ENCODE measurements at regions not wholly inside any gene's neighbourhood (a gene's known extent, or its start where the extent isn't known, plus 50 kb on each side); places are given as distances from the start of the nearest gene placed in this dataset.
"Not testable (repeated sequence)": the region's sequence is repeated elsewhere in the genome, so short reads cannot be mapped to it uniquely, and the experiment has no call there.

DNA sequence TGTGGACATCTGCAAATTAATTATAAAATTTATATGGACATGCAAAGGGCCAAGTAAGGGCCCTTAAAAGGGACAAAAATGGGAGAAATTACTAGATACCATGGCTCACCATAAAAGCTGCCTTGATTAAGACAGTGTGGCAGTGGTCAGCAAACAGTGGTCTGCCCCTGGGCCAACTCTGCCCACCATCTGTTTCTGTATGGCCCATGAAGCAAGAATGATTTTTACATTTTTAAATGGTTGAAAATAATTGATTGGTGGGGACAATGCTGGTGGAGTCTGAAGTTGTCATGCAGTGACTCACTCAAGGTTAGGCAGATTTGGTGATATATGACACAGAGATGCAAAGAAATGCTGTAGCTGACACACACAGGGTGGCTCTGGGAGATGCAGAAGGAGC is 143.2 kb upstream of the PRDM7 start:
- TF ChIP-seq, protein P1, sequence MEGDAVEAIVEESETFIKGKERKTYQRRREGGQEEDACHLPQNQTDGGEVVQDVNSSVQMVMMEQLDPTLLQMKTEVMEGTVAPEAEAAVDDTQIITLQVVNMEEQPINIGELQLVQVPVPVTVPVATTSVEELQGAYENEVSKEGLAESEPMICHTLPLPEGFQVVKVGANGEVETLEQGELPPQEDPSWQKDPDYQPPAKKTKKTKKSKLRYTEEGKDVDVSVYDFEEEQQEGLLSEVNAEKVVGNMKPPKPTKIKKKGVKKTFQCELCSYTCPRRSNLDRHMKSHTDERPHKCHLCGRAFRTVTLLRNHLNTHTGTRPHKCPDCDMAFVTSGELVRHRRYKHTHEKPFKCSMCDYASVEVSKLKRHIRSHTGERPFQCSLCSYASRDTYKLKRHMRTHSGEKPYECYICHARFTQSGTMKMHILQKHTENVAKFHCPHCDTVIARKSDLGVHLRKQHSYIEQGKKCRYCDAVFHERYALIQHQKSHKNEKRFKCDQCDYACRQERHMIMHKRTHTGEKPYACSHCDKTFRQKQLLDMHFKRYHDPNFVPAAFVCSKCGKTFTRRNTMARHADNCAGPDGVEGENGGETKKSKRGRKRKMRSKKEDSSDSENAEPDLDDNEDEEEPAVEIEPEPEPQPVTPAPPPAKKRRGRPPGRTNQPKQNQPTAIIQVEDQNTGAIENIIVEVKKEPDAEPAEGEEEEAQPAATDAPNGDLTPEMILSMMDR (IDR thresholded peaks at IDR 0.05; ENCODE audit: insufficient read depth, low read length), result not testable (repeated sequence)
- TF ChIP-seq POLR2AphosphoS5, GABPA (IDR thresholded peaks at IDR 0.05; ENCODE audit: low read depth): not testable (repeated sequence)
- TF ChIP-seq, protein P2, sequence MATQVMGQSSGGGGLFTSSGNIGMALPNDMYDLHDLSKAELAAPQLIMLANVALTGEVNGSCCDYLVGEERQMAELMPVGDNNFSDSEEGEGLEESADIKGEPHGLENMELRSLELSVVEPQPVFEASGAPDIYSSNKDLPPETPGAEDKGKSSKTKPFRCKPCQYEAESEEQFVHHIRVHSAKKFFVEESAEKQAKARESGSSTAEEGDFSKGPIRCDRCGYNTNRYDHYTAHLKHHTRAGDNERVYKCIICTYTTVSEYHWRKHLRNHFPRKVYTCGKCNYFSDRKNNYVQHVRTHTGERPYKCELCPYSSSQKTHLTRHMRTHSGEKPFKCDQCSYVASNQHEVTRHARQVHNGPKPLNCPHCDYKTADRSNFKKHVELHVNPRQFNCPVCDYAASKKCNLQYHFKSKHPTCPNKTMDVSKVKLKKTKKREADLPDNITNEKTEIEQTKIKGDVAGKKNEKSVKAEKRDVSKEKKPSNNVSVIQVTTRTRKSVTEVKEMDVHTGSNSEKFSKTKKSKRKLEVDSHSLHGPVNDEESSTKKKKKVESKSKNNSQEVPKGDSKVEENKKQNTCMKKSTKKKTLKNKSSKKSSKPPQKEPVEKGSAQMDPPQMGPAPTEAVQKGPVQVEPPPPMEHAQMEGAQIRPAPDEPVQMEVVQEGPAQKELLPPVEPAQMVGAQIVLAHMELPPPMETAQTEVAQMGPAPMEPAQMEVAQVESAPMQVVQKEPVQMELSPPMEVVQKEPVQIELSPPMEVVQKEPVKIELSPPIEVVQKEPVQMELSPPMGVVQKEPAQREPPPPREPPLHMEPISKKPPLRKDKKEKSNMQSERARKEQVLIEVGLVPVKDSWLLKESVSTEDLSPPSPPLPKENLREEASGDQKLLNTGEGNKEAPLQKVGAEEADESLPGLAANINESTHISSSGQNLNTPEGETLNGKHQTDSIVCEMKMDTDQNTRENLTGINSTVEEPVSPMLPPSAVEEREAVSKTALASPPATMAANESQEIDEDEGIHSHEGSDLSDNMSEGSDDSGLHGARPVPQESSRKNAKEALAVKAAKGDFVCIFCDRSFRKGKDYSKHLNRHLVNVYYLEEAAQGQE (IDR thresholded peaks at IDR 0.05; ENCODE audit: insufficient replicate concordance, low read depth), result not testable (repeated sequence)

All from HL-60 (cell line).